CD4-positive, alpha-beta memory T cell (primary cell): ENCODE measurements at regions not wholly inside any gene's neighbourhood (a gene's known extent, or its start where the extent isn't known, plus 50 kb on each side); places are given as distances from the start of the nearest gene placed in this dataset.

Experiments used
- CTCF ChIA-PET: fragments of 350-600 bp; sonication (Branson Sonifier 250); formaldehyde crosslinking; loops from one replicate; lab custom pipeline; 2021; ENCODE audit warnings: inconsistent platforms; ENCODE audit not compliant: partially characterized antibody; lab: Charles Lee
- POLR2A ChIA-PET: fragments of 350-600 bp; sonication (Branson Sonifier 250); formaldehyde crosslinking; loops from one replicate; lab custom pipeline; 2021; ENCODE audit not compliant: partially characterized antibody; lab: Charles Lee
- DNase-seq, 5 donors: peaks; one replicate each; pipeline versions ENCODE4 v3.0.0 to v3.0.0-alpha.2; 2020 to 2022; ENCODE audit warnings: mixed read lengths in 1 of 5
- H3K27ac ChIP-seq: one replicate; pipeline ENCODE4 v1.7.0; 2013; ENCODE audit warnings: low read depth, low read length
- H3K27me3 ChIP-seq: 2 replicates; pipeline ENCODE4 v1.7.0; 2013; ENCODE audit warnings: mild to moderate bottlenecking, low read length, moderate library complexity; ENCODE audit not compliant: insufficient read depth
- H3K36me3 ChIP-seq: 2 replicates; pipeline ENCODE4 v1.7.0; 2013; ENCODE audit warnings: mild to moderate bottlenecking, low read length, moderate library complexity; ENCODE audit not compliant: insufficient read depth
- H3K4me1 ChIP-seq: 2 replicates; pipeline ENCODE4 v1.7.0; 2013; ENCODE audit warnings: mild to moderate bottlenecking, low read length, moderate library complexity; ENCODE audit not compliant: insufficient read depth
- H3K4me3 ChIP-seq, 2 donors: one replicate each; pipeline ENCODE4 v1.7.0; 2013; ENCODE audit warnings: low read length in 2 of 2, mild to moderate bottlenecking in 1 of 2
- H3K9me3 ChIP-seq, 2 donors: one replicate each; pipeline ENCODE4 v1.7.0; 2013; ENCODE audit warnings: low read length in 2 of 2, control low read depth in 1 of 2; ENCODE audit not compliant: control insufficient read depth in 1 of 2
- H3K27ac Mint-ChIP-seq, 7 donors: one replicate each; pipeline ENCODE4 v1.8.0; 2020 to 2021; ENCODE audit warnings: mixed read lengths in 7 of 7, mild to moderate bottlenecking in 6 of 7, inconsistent platforms in 3 of 7, moderate library complexity in 3 of 7
- H3K27me3 Mint-ChIP-seq, 2 donors: one replicate each; pipeline ENCODE4 v1.8.0; 2020 to 2021; ENCODE audit warnings: mixed read lengths in 2 of 2
- H3K36me3 Mint-ChIP-seq, 2 donors: one replicate each; pipeline ENCODE4 v1.8.0; 2020 to 2021; ENCODE audit warnings: mixed read lengths in 2 of 2, inconsistent platforms in 1 of 2, mild to moderate bottlenecking in 1 of 2
- H3K4me1 Mint-ChIP-seq, 4 donors: one replicate each; pipeline ENCODE4 v1.8.0; 2020 to 2021; ENCODE audit warnings: mixed read lengths in 4 of 4, mild to moderate bottlenecking in 1 of 4
- H3K4me3 Mint-ChIP-seq, 8 donors: one replicate each; pipeline ENCODE4 v1.8.0; 2020 to 2021; ENCODE audit warnings: mixed read lengths in 8 of 8, mild to moderate bottlenecking in 7 of 8, moderate library complexity in 6 of 8, inconsistent platforms in 3 of 8
- H3K9me3 Mint-ChIP-seq, 8 donors: one replicate each; pipeline ENCODE4 v1.8.0; 2020 to 2021; ENCODE audit warnings: mixed read lengths in 8 of 8, mild to moderate bottlenecking in 5 of 8, inconsistent platforms in 3 of 8, moderate library complexity in 1 of 8
- intact Hi-C: fragments of 100-400 bp; cut with micrococcal nuclease; formaldehyde crosslinking; loops from one replicate; pipeline ENCODE4 v1.15.1; 2023

- Mint-ChIP-seq H3K4me3 (no peak overlapping the region), H3K4me1 (peaks cover 0 to 4% (median 0%) of the 10 kb centered on the region in 4 donors), H3K27me3 (peaks cover 4 to 7% of the 10 kb centered on the region in 2 donors), H3K27ac (no peak overlapping the region), H3K9me3 (peaks cover 0 to 12% (median 6%) of the 10 kb centered on the region in 8 donors), H3K36me3 (no peaks in the 10 kb centered on the region)
- H3K36me3 ChIP-seq: no peaks in the 10 kb centered on the region
- CTCF ChIA-PET: interaction anchor here (1.4 kb wide), 1 partner anchor 32 kb away, joined by 3 read pairs; no protein-coding TSS in a partner anchor
- POLR2A ChIA-PET: no interaction called here
- DNase-seq: no peak
- no peaks in the 10 kb centered on the region for H3K27me3 ChIP-seq
- H3K4me3 ChIP-seq: no peak overlapping the region
- no peak overlapping the region for H3K27ac ChIP-seq
- intact Hi-C loops: no loop called here
- H3K4me1 ChIP-seq: peaks cover 5% of the 10 kb centered on the region
- H3K9me3 ChIP-seq: no peaks in the 10 kb centered on the region
These were observed 68.5 kb downstream of the MRPL14 start for GRCh38 chr6:44058617-44059358.

- Mint-ChIP-seq H3K4me1 (peaks cover 0 to 4% (median 0%) of the 10 kb centered on the region in 4 donors), H3K27ac (no peak overlapping the region), H3K9me3 (peaks cover 0 to 12% (median 6%) of the 10 kb centered on the region in 8 donors), H3K36me3 (no peaks in the 10 kb centered on the region), H3K4me3 (no peak overlapping the region), H3K27me3 (peaks cover 4 to 7% of the 10 kb centered on the region in 2 donors)
- ChIA-PET CTCF (interaction anchor here (1.2 to 1.4 kb wide), 2 partner anchors 33 to 289 kb away, joined by 3 read pairs; no protein-coding TSS in a partner anchor), POLR2A (no interaction called here)
- Histone ChIP-seq H3K9me3 (no peaks in the 10 kb centered on the region), H3K27ac (no peak overlapping the region), H3K4me3 (no peak overlapping the region), H3K36me3 (no peaks in the 10 kb centered on the region), H3K27me3 (no peaks in the 10 kb centered on the region), H3K4me1 (peaks cover 5% of the 10 kb centered on the region)
- intact Hi-C loops: no loop called here
- DNase-seq: no peak
These were observed 69.2 kb downstream of the MRPL14 start for GRCh38 chr6:44057931-44058616.

- H3K27ac Mint-ChIP-seq: peak overlapping the region in 1 of 7 donors; percentile 35
- H3K9me3 Mint-ChIP-seq: peaks cover 0 to 12% (median 6%) of the 10 kb centered on the region in 8 donors
- H3K9me3 ChIP-seq: no peaks in the 10 kb centered on the region
- H3K36me3 Mint-ChIP-seq: no peaks in the 10 kb centered on the region
- CTCF ChIA-PET: interaction anchor here (1.2 to 1.4 kb wide), 2 partner anchors 34 to 288 kb away, joined by 3 read pairs; no protein-coding TSS in a partner anchor
- H3K27ac ChIP-seq: no peak overlapping the region
- H3K4me1 Mint-ChIP-seq: peaks cover 0 to 4% (median 0%) of the 10 kb centered on the region in 4 donors
- H3K36me3 ChIP-seq: no peaks in the 10 kb centered on the region
- intact Hi-C loops: no loop called here
- no peak overlapping the region for H3K4me3 Mint-ChIP-seq
- peaks cover 5% of the 10 kb centered on the region for H3K4me1 ChIP-seq
- no peak for DNase-seq
- H3K27me3 ChIP-seq: no peaks in the 10 kb centered on the region
- no peak overlapping the region for H3K4me3 ChIP-seq
- POLR2A ChIA-PET: no interaction called here
- peaks cover 4 to 7% of the 10 kb centered on the region in 2 donors for H3K27me3 Mint-ChIP-seq
These were observed 69.9 kb downstream of the MRPL14 start for GRCh38 chr6:44057238-44057930.

GRCh38 chr6:44056392-44057237 is 70.6 kb downstream of the MRPL14 start:
- Histone ChIP-seq H3K9me3 (no peaks in the 10 kb centered on the region), H3K27me3 (no peaks in the 10 kb centered on the region), H3K27ac (no peak overlapping the region), H3K36me3 (no peaks in the 10 kb centered on the region), H3K4me3 (no peak overlapping the region), H3K4me1 (peaks cover 5% of the 10 kb centered on the region)
- CTCF ChIA-PET: interaction anchor here (1.2 kb wide), 1 partner anchor 287 kb away, joined by 3 read pairs; no protein-coding TSS in a partner anchor
- H3K9me3 Mint-ChIP-seq: peaks cover 0 to 12% (median 6%) of the 10 kb centered on the region in 8 donors
- H3K27me3 Mint-ChIP-seq: peaks cover 4 to 7% of the 10 kb centered on the region in 2 donors
- DNase-seq: no peak
- no peaks in the 10 kb centered on the region for H3K36me3 Mint-ChIP-seq
- intact Hi-C loops: no loop called here
- H3K4me1 Mint-ChIP-seq: peaks cover 0 to 4% (median 0%) of the 10 kb centered on the region in 4 donors
- peak overlapping the region in 1 of 7 donors; percentile 35 for H3K27ac Mint-ChIP-seq
- no peak overlapping the region for H3K4me3 Mint-ChIP-seq
- POLR2A ChIA-PET: no interaction called here

- intact Hi-C loops: no loop called here
- Mint-ChIP-seq H3K27me3 (peaks cover 2 to 5% of the 10 kb centered on the region in 2 donors), H3K36me3 (no peaks in the 10 kb centered on the region), H3K4me3 (no peak overlapping the region), H3K4me1 (peaks cover 0 to 4% (median 0%) of the 10 kb centered on the region in 4 donors), H3K27ac (peak overlapping the region in 1 of 7 donors; percentile 80), H3K9me3 (peaks cover 0 to 9% (median 4%) of the 10 kb centered on the region in 8 donors)
- Histone ChIP-seq H3K27me3 (no peaks in the 10 kb centered on the region), H3K27ac (no peak overlapping the region), H3K4me1 (peaks cover 5% of the 10 kb centered on the region), H3K9me3 (no peaks in the 10 kb centered on the region), H3K36me3 (no peaks in the 10 kb centered on the region), H3K4me3 (no peak overlapping the region)
- CTCF ChIA-PET: no interaction called here
- no peak for DNase-seq
- POLR2A ChIA-PET: no interaction called here
These were observed 72.3 kb downstream of the MRPL14 start for GRCh38 chr6:44054721-44055559.
